ENCODE measurements at regions not wholly inside any gene's neighbourhood (a gene's known extent, or its start where the extent isn't known, plus 50 kb on each side); places are given as distances from the start of the nearest gene placed in this dataset.

- DNase-seq: no peak
These were observed 422.5 kb upstream of the PDE3A start for GRCh38 chr12:19945559-19946435.

GRCh38 chr12:19946550-19946949 is 421.8 kb upstream of the PDE3A start:
- no peak for DNase-seq

GRCh38 chr12:19947344-19947743 is 421.0 kb upstream of the PDE3A start:
- no peak for DNase-seq

- no peak for DNase-seq
These were observed 416.7 kb upstream of the PDE3A start for GRCh38 chr12:19951664-19952063.

- DNase-seq: no peak
These were observed 414.6 kb upstream of the PDE3A start for GRCh38 chr12:19953734-19954133.

GRCh38 chr12:19954163-19954562 is 414.2 kb upstream of the PDE3A start:
- no peak for DNase-seq

GRCh38 chr12:19957308-19958125 is 410.8 kb upstream of the PDE3A start:
- DNase-seq: no peak

- DNase-seq: no peak
These were observed 409.9 kb upstream of the PDE3A start for GRCh38 chr12:19958389-19958788.

GRCh38 chr12:19959353-19959752 is 409.0 kb upstream of the PDE3A start:
- DNase-seq: no peak

GRCh38 chr12:19960527-19960926 is 407.8 kb upstream of the PDE3A start:
- DNase-seq: no peak

- DNase-seq: no peak
These were observed 406.1 kb upstream of the PDE3A start for GRCh38 chr12:19962192-19962591.

- peak in 1 of 56 donors; percentile 13 for DNase-seq
These were observed 404.4 kb upstream of the PDE3A start for GRCh38 chr12:19963972-19964371.

GRCh38 chr12:19964549-19964948 is 403.8 kb upstream of the PDE3A start:
- no peak for DNase-seq

- no peak for DNase-seq
These were observed 402.9 kb upstream of the PDE3A start for GRCh38 chr12:19965196-19966038.

- no peak for DNase-seq
These were observed 401.3 kb upstream of the PDE3A start for GRCh38 chr12:19967001-19967400.

GRCh38 chr12:19967431-19967830 is 400.9 kb upstream of the PDE3A start:
- peak in 19 of 56 donors; percentile 1 to 65 (median 18) for DNase-seq

- no peak for DNase-seq
These were observed 398.2 kb upstream of the PDE3A start for GRCh38 chr12:19970116-19970515.

- no peak for DNase-seq
These were observed 397.5 kb upstream of the PDE3A start for GRCh38 chr12:19970821-19971220.

- no peak for DNase-seq
These were observed 396.7 kb upstream of the PDE3A start for GRCh38 chr12:19971361-19972280.
